WTC11 (cell line): ENCODE measurements at regions not wholly inside any gene's neighbourhood (a gene's known extent, or its start where the extent isn't known, plus 50 kb on each side); places are given as distances from the start of the nearest gene placed in this dataset.

Experiments used
- TF ChIP-seq, protein P1 (sequence below): sonication (generic); formaldehyde crosslinking; IDR thresholded peaks from 2 replicates; pipeline ENCODE4 v1.8.0; 2023; ENCODE audit warnings: mild to moderate bottlenecking, missing genetic modification reagents
- TF ChIP-seq, protein P2 (sequence below): sonication (generic); formaldehyde crosslinking; IDR thresholded peaks from 2 replicates; pipeline ENCODE4 v1.8.1; 2023; ENCODE audit warnings: mild to moderate bottlenecking, missing genetic modification reagents, moderate library complexity
- TF ChIP-seq, protein P3 (sequence below): fragments of 200-600 bp; IDR thresholded peaks from 2 replicates; pipeline ENCODE4 v1.8.0; 2022; ENCODE audit warnings: antibody characterized with exemption
- TF ChIP-seq, protein P4 (sequence below): sonication (generic); formaldehyde crosslinking; IDR thresholded peaks from 2 replicates; pipeline ENCODE4 v1.8.1; 2023; ENCODE audit warnings: mild to moderate bottlenecking, missing genetic modification reagents, moderate library complexity
- TF ChIP-seq, protein P5 (sequence below): sonication (generic); formaldehyde crosslinking; conservative IDR thresholded peaks from 2 replicates; pipeline ENCODE4 v1.8.1; 2022; ENCODE audit warnings: mild to moderate bottlenecking, missing genetic modification reagents

DNA sequence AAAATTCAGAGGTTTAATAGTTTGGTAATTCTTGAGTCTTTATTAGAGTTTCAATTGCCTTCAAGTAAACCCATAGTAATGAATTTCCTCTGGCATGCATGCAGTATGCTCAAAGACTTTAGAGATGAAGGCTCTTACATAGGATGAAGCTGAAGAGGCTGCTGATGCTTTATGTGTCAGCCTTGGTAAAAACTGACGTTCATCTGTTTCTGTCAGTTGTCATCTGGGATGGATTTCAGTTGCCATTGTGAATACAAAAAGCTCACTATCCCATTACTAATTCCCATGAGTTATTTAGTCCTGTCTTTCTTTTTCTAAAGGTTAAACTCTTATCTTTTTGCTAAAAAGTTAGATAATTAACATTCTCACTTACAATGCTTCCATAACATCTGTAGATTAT is 136.9 kb upstream of the GBE1 start:
- TF ChIP-seq, protein P1, sequence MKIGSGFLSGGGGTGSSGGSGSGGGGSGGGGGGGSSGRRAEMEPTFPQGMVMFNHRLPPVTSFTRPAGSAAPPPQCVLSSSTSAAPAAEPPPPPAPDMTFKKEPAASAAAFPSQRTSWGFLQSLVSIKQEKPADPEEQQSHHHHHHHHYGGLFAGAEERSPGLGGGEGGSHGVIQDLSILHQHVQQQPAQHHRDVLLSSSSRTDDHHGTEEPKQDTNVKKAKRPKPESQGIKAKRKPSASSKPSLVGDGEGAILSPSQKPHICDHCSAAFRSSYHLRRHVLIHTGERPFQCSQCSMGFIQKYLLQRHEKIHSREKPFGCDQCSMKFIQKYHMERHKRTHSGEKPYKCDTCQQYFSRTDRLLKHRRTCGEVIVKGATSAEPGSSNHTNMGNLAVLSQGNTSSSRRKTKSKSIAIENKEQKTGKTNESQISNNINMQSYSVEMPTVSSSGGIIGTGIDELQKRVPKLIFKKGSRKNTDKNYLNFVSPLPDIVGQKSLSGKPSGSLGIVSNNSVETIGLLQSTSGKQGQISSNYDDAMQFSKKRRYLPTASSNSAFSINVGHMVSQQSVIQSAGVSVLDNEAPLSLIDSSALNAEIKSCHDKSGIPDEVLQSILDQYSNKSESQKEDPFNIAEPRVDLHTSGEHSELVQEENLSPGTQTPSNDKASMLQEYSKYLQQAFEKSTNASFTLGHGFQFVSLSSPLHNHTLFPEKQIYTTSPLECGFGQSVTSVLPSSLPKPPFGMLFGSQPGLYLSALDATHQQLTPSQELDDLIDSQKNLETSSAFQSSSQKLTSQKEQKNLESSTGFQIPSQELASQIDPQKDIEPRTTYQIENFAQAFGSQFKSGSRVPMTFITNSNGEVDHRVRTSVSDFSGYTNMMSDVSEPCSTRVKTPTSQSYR (CRISPR knock-in tag) = no peak
- TF ChIP-seq, protein P2, sequence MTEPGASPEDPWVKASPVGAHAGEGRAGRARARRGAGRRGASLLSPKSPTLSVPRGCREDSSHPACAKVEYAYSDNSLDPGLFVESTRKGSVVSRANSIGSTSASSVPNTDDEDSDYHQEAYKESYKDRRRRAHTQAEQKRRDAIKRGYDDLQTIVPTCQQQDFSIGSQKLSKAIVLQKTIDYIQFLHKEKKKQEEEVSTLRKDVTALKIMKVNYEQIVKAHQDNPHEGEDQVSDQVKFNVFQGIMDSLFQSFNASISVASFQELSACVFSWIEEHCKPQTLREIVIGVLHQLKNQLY (CRISPR knock-in tag) = no peak
- TF ChIP-seq, protein P3, sequence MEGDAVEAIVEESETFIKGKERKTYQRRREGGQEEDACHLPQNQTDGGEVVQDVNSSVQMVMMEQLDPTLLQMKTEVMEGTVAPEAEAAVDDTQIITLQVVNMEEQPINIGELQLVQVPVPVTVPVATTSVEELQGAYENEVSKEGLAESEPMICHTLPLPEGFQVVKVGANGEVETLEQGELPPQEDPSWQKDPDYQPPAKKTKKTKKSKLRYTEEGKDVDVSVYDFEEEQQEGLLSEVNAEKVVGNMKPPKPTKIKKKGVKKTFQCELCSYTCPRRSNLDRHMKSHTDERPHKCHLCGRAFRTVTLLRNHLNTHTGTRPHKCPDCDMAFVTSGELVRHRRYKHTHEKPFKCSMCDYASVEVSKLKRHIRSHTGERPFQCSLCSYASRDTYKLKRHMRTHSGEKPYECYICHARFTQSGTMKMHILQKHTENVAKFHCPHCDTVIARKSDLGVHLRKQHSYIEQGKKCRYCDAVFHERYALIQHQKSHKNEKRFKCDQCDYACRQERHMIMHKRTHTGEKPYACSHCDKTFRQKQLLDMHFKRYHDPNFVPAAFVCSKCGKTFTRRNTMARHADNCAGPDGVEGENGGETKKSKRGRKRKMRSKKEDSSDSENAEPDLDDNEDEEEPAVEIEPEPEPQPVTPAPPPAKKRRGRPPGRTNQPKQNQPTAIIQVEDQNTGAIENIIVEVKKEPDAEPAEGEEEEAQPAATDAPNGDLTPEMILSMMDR = no peak
- TF ChIP-seq, protein P4, sequence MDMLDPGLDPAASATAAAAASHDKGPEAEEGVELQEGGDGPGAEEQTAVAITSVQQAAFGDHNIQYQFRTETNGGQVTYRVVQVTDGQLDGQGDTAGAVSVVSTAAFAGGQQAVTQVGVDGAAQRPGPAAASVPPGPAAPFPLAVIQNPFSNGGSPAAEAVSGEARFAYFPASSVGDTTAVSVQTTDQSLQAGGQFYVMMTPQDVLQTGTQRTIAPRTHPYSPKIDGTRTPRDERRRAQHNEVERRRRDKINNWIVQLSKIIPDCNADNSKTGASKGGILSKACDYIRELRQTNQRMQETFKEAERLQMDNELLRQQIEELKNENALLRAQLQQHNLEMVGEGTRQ = no peak
- TF ChIP-seq, protein P5, sequence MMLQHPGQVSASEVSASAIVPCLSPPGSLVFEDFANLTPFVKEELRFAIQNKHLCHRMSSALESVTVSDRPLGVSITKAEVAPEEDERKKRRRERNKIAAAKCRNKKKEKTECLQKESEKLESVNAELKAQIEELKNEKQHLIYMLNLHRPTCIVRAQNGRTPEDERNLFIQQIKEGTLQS = no peak
